SHP77 treated with DMSO at 0.1 percent for 48 hours (cell line): ENCODE measurements at regions not wholly inside any gene's neighbourhood (a gene's known extent, or its start where the extent isn't known, plus 50 kb on each side); places are given as distances from the start of the nearest gene placed in this dataset.

Experiments used
- DNase-seq: peaks from one replicate; lab custom pipeline; 2025; lab: John Stamatoyannopoulos, UW

GRCh38 chr14:94886931-94887330 is 117.0 kb upstream of the GSC start:
- DNase-seq: no peak

DNA sequence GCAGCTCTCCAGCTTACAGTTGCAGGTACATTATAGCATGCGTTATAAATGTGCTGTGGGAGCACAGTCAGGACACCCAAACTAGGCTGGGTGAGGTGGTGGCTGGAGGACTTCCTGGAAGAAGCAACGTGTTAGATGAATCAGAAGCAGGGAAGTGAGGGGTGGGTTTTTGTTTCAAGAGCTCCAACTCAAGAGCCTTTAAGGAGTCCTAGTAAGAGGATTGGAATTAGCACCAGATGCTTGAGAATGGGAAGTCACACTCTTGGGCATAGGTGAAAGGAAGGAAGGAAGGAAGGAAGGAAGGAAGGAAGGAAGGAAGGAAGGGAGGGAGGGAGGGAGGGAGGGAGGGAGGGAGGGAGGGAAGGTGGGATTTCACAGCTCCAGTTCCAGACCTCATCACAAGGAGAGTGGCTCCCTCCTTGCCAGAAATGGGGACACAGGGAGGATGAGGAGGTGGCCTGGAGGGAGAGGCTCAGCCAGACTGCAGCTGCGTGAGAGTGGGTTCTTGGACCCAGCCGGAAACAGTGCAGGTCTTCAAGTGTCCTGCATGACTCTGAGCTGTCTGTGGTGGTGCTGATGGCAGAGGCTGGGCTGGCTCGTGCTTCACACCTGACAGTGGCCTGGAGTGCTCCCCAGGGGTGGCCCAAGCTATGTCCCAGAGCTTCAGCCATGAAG is 115.7 kb upstream of the GSC start:
- no peak for DNase-seq

DNA sequence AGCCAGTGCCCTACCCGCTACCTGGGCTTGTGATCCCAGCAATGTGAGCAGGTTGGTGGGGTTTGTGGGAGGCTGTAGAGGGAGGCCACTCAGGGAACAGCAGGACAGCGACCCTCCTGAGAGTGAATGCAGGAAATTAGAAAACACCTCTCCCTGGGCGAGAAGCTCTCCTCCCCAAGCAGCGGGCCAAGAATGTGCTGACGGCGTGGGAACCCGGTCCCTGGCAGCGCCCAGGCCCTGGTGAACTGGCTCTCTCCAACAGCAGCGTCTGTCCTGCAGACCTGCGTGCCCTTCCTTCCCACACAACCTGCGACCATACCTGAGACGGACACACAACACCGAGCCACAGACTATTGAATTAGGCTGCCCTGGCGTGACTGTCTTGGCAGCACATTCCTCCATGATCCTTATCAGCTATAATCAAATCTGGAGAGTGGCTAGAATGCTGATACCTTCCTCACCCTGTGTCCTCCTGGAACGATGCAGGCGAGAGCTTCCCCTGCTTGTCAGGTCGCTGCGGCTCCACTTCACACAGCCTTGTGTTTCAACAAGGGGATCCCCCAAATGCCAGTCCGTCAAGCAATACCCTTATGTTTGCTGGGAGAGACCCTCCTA is 114.8 kb upstream of the GSC start:
- no peak for DNase-seq

- no peak for DNase-seq
Measured at GRCh38 chr14:94882401-94882800, 112.5 kb upstream of the GSC start.

DNA sequence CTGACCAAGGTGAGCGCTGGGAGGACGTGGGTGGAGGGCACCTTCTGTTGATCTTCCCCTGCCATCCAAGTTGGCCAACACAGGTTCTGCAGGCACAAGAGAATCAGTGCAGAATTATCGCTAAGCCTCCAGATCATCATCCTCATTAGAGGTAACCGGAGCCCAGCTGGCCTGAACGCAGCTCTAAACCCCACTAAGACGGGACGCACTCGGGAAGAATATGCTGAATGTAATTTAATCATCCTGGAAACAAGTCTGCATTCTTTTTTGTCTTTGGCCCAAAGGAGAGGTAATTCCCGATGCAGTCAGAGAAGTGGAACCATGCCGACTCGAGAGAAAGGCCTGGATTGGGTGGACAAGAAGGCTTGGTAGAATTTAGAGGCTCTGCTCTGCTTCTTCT is 111.0 kb upstream of the GSC start:
- no peak for DNase-seq

GRCh38 chr14:94880106-94880505 is 110.2 kb upstream of the GSC start:
- DNase-seq: no peak

DNA sequence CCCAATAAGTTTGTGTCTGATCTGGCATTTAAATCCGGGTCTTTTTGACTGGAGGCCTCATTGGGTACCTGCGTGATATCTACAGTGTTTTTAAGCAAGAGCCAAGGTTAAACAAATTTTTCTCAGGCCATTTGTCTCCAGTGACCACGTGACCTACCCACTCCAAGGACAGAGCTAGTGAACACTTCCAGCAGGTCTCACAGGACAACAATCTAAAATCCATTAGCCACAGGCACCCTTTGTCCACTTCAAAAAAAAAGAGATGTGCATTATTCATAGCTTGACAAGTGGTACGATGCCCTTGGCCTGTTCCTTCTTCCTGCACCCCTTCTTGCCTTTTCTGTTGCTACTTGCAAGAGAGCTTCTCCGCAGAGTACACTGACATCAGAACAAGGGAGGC is 109.6 kb upstream of the GSC start:
- DNase-seq: no peak

DNA sequence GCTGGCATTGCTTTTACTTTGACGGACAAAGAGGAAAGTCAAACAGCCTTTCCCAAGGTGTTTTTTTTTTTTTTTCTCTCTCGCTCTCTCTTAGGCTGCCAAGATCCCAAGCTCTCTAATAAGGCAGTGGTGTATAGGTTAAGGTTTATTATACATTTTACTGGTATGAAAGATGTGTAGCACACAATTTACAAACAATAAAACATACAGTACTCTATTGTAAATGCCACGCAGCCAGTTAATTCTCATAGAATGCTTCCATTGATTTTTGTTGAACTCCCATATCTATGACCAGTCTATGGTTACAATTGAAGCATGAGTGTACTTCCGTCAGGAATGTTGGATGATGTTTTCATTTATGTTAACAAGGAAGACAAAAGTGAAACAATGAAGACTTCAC is 106.4 kb upstream of the GSC start:
- no peak for DNase-seq

DNA sequence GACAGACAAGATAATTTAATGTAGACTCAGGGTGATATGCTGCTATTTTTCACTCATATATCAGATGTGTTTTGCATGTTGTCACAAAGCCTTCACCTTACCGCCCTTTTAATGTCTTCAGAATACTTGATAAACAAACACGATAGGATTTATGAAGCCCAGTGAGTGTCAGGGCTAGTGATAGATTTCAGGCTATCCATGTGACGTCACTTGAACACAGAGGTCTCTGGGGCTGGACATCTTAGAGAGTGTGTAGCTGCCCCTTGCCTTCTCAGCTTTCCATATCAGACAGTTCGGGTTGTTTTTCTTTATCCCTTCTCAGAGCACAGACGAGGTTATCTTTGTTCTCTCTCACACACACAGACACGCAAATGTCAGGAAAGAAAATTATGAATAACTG is 105.3 kb upstream of the GSC start:
- no peak for DNase-seq

- DNase-seq: no peak
Measured at GRCh38 chr14:94868772-94869072, 98.8 kb upstream of the GSC start.

- no peak for DNase-seq
Measured at GRCh38 chr14:94867946-94868771, 98.2 kb upstream of the GSC start.

DNA sequence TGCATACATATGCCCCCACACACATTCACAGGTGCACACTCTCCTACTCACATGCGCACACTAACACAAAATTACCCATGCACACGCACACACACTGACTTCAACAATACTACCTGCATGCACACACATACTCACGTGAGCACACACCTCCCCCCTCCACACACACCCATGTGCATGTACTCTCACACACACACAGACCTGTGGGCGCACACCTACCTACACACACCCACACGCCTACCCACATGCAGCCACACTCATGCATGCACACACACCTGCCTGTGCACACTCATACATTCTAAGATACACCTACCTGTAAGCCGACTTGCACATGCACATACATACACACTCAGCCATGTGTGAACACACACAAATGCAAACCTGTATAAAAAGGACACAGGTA is 97.3 kb upstream of the GSC start:
- DNase-seq: no peak

DNA sequence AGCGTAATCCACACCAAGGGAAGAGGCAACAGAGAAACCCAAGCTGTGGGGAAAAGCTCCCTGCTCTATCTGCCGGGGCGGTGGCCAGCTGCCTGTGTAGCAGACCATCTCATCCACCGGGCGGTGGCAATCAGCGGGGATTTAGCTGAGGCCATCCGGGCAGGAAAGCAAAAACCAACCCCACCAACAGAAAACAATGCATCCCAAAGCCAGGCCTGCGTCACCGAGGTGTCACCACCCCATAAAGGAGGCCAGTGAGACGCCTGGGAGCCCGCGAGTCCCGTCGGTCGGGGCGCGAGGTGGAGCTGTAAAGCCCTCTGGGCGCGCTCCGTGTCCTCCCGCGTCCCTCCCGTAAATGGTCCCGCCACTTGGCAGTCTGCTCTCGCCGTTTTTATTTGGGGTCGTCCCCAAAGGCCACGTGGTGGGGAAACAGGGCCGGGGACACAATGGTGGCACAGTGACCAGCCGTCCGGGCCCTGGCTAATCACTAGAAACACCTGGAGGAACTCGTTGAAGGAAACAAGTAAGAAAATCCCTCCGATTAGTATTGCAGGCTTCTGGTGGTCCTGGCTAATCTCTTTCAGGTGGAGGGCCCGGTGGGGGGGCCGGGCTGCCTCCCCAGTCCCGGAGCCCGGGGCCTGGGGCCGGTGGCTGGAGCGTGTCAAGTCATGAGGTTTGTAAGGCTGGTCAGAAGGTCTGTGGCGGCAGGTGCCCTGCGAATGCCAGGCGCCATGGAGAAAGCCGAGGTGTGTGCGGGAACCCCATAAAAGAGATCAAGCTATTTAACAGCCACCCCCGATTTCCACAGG is 94.7 kb upstream of the GSC start:
- DNase-seq: no peak

GRCh38 chr14:94863366-94863765 is 93.5 kb upstream of the GSC start:
- no peak for DNase-seq

GRCh38 chr14:94857950-94858349 is 88.0 kb upstream of the GSC start:
- DNase-seq: no peak

DNA sequence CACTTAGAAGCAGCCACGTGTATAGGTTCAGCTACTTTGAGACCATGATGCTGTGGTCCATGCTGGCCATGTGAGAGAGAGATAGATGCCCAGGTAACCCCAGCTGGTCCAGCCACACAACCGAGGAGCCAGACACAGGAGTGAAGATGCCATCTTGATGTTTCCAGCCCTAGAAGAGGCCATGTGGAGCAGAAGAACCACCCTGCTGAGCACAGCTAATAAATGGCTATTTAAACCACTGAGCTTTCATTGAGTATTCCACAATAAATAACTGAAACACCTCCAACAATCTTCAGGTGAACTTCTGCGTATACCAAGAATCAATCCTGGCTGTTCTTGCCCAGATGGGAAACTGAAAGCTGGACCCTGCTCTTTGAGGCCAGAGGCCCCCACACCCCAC is 84.0 kb upstream of the GSC start:
- DNase-seq: no peak

DNA sequence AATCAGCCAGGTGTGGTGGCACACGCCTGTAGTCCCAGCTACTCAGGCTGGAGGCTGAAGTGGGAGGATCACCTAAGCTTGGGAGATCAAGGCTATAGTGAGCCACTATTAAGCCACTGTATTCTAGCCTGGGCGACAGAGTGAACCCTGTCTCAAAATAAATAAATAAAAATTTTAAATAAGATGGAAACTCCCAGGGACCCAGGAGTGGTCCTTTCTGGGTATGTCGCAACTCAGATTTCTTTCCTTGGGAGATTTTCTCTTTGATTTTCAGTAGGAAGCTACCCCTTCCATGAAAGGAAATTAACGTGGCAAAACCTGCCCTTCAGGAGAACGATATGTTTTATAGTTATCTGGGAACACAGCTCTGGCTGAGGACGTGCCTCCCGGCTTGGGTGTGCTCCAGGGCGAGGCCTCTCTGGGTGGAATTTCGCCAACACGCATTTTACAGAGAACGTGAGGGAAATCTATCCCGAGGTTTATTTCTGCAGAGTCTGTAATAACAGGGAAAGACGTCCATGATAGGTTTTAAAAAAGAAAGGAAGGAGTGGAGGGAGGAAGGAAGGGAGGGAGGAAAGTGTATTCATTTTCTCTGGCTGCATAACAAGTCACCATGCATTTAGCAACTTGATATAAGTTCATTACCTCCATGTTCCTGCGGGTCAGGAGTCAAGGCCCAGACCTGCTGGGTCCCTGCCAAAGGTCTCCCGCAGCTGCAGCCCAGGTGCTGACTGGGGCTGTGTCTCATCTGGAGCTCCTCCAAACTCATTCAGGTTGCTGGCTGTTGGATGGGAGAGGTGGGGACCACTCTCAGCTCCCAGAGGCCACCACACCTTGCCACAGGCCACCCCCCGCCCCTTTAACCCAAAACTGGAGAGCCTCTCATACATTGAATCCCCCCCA is 80.6 kb upstream of the GSC start:
- no peak for DNase-seq

DNA sequence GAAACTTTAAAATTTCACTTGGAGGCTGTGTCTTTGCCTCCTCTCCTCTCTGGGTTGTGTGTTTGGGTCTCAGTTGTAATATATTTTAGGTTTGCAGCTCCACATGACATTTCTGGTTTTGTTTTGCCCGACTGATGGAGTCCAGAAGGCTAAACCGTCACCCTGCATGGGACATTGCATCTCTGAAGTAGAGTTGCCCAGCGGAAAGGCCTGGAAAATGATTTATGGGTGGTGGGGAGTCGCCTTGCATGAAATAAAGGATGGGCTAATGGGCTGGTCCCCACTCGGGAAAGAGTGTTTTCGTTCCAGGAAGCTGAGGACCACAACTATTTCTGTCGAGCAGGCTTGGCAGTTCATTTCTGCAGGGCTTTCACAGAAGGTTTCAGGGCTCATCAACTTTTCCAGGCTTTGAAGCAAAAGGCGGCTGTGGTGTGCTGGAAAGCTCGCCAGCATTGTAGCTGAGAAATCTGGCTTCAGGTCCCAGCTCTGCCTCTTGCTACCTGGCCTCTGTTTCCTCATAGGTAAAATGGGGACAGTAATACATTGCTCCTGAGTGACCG is 74.8 kb upstream of the GSC start:
- DNase-seq: no peak

DNA sequence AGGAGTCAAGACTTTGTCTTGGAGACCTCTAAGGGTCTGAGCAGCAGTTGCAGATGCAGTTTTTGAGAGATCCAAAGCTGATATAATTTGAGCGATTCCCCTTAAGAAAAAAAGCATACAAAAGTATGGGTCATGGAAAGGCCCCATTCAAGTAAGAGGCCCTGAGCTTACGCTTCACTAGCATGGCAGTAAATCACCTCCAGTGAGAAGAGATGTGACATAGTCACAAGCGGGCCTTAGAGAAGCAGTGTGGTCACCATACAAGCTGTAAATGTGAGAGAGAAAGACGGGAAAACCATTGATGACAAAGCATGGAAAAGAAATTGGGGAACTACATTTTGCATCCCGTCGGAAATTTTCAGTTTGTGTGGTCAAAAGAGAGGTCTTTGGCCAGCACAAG is 70.6 kb upstream of the GSC start:
- no peak for DNase-seq

- no peak for DNase-seq
Measured at GRCh38 chr14:94839348-94839747, 69.4 kb upstream of the GSC start.

GRCh38 chr14:94836849-94837248 is 66.9 kb upstream of the GSC start:
- DNase-seq: no peak
